Neural crest cell (in vitro differentiated cells): ENCODE measurements at regions not wholly inside any gene's neighbourhood (a gene's known extent, or its start where the extent isn't known, plus 50 kb on each side); places are given as distances from the start of the nearest gene placed in this dataset.

ENCODE experiments used
- DNase-seq: peaks from one replicate; pipeline ENCODE4 v3.0.0; 2021; ENCODE audit warnings: low read depth, mixed read lengths, low spot score
- H3K27ac Mint-ChIP-seq: one replicate; pipeline ENCODE4 v1.8.0; 2021; ENCODE audit warnings: mild to moderate bottlenecking, mixed read lengths; ENCODE audit not compliant: unreplicated experiment
- H3K27me3 Mint-ChIP-seq: 2 replicates; pipeline ENCODE4 v1.8.0; 2021; ENCODE audit warnings: low read depth, mild to moderate bottlenecking, mixed read lengths
- H3K36me3 Mint-ChIP-seq: 2 replicates; pipeline ENCODE4 v1.8.0; 2021; ENCODE audit warnings: low read depth, mild to moderate bottlenecking, mixed read lengths
- H3K4me1 Mint-ChIP-seq: 2 replicates; pipeline ENCODE4 v1.8.0; 2021; ENCODE audit warnings: mixed read lengths
- H3K4me3 Mint-ChIP-seq: one replicate; pipeline ENCODE4 v1.8.0; 2021; ENCODE audit warnings: mild to moderate bottlenecking, mixed read lengths
- H3K9me3 Mint-ChIP-seq: 2 replicates; pipeline ENCODE4 v1.8.0; 2021; ENCODE audit warnings: mixed read lengths
- CTCF ChIP-seq: fragments of 200-600 bp; sonication (generic); conservative IDR thresholded peaks from 2 replicates; pipeline ENCODE4 v1.5.0; 2021; ENCODE audit warnings: antibody characterized with exemption, mild to moderate bottlenecking

GRCh38 chr2:66875941-66876462 is 441.1 kb downstream of the MEIS1 start:
- Mint-ChIP-seq H3K4me1 (peaks cover 8% of the 10 kb centered on the region), H3K27me3 (no peaks in the 10 kb centered on the region), H3K4me3 (no peak overlapping the region), H3K9me3 (peaks cover 2% of the 10 kb centered on the region), H3K36me3 (no peaks in the 10 kb centered on the region), H3K27ac (no peak overlapping the region)
- DNase-seq, result no peak
- TF ChIP-seq CTCF, result no peak

GRCh38 chr2:66885775-66886383 is 451.0 kb downstream of the MEIS1 start:
- Mint-ChIP-seq H3K9me3 (peaks cover 8% of the 10 kb centered on the region), H3K27me3 (no peaks in the 10 kb centered on the region), H3K4me1 (no peaks in the 10 kb centered on the region), H3K36me3 (no peaks in the 10 kb centered on the region), H3K27ac (no peak overlapping the region), H3K4me3 (no peak overlapping the region)
- DNase-seq, result no peak
- TF ChIP-seq CTCF, result no peak

- no peak overlapping the region for H3K27ac Mint-ChIP-seq
- H3K4me1 Mint-ChIP-seq, result no peaks in the 10 kb centered on the region
These were observed 453.3 kb downstream of the MEIS1 start for GRCh38 chr2:66888246-66888645.

GRCh38 chr2:66888791-66889631 is 454.1 kb downstream of the MEIS1 start:
- no peaks in the 10 kb centered on the region for H3K36me3 Mint-ChIP-seq
- no peaks in the 10 kb centered on the region for H3K27me3 Mint-ChIP-seq
- no peak for TF ChIP-seq CTCF
- no peak for DNase-seq
- no peak overlapping the region for H3K4me3 Mint-ChIP-seq
- H3K4me1 Mint-ChIP-seq, result no peaks in the 10 kb centered on the region
- H3K27ac Mint-ChIP-seq, result no peak overlapping the region
- peaks cover 7% of the 10 kb centered on the region for H3K9me3 Mint-ChIP-seq

More at GRCh38 chr2:66888246-66888645, 453.3 kb downstream of the MEIS1 start:
- no peak for TF ChIP-seq CTCF
- Mint-ChIP-seq H3K36me3 (no peaks in the 10 kb centered on the region), H3K9me3 (peaks cover 7% of the 10 kb centered on the region), H3K4me3 (no peak overlapping the region), H3K27me3 (no peaks in the 10 kb centered on the region)
- no peak for DNase-seq

- Mint-ChIP-seq H3K4me3 (no peak overlapping the region), H3K27ac (no peak overlapping the region), H3K9me3 (peaks cover 4% of the 10 kb centered on the region), H3K4me1 (no peaks in the 10 kb centered on the region), H3K36me3 (no peaks in the 10 kb centered on the region), H3K27me3 (no peaks in the 10 kb centered on the region)
- DNase-seq, result no peak
- no peak for TF ChIP-seq CTCF
These were observed 454.6 kb downstream of the MEIS1 start for GRCh38 chr2:66889632-66889882.
